K562 (cell line): ENCODE measurements at regions not wholly inside any gene's neighbourhood (a gene's known extent, or its start where the extent isn't known, plus 50 kb on each side); places are given as distances from the start of the nearest gene placed in this dataset.

Experiments
- ATAC-seq: fragments of 200-7000 bp; cut with Tn5 transposase; 3 replicates; pipeline ENCODE4 v1.9.1; 2020; ENCODE audit warnings: moderate library complexity
- BruUV-seq: library from RNA; stranded (reverse); fragments of 400-500 nt; replicated peaks from 2 replicates; lab custom pipeline; 2021; lab: Mats Ljungman, UMichigan
- CTCF ChIA-PET: fragments of 300-600 bp; formaldehyde crosslinking; extraction: SDS; loops from one replicate; lab custom pipeline; 2021; ENCODE audit warnings: low intra/inter-chr PET ratio; lab: Yijun Ruan, JAX
- POLR2A ChIA-PET: fragments of 300-600, 350-650 bp; sonication (Branson Sonifier 250); formaldehyde crosslinking; extraction: SDS; loops from one replicate; lab custom pipeline; 2021; ENCODE audit warnings: antibody characterized with exemption, inconsistent platforms; lab: Yijun Ruan, JAX
- DNase-seq, 4 experiments: peaks; one replicate each; pipeline versions ENCODE4 v3.0.0 to v3.0.0-alpha.2; 2011 to 2018; ENCODE audit warnings: low spot score in 3 of 4, mixed read lengths in 3 of 4; ENCODE audit errors: extremely low read depth in 1 of 4
- FAIRE-seq: peaks from 2 replicates; lab custom pipeline; 2011; peaks lifted over from hg19 to GRCh38; lab: Jason Lieb, UNC
- H2AFZ ChIP-seq: 2 replicates; pipeline ENCODE4 v1.6.0; 2011; ENCODE audit warnings: low read depth, low read length, control low read depth, inconsistent platforms
- H3K27ac ChIP-seq: fragments of 200-600 bp; 3 replicates; pipeline ENCODE4 v1.8.0; 2011; ENCODE audit warnings: low read depth, mild to moderate bottlenecking, control low read depth, inconsistent platforms, low read length, moderate library complexity, mixed read lengths; ENCODE audit errors: extremely low read depth
- H3K27me3 ChIP-seq, 2 experiments: fragments of 300-600 bp in 1 of 2; 2 replicates in 1 of 2; 3 replicates in 1 of 2; pipeline versions ENCODE4 v1.6.0 to v1.8.0; 2011; ENCODE audit warnings: inconsistent platforms in 2 of 2, low read length in 2 of 2, mild to moderate bottlenecking in 1 of 2, mixed read lengths in 1 of 2, moderate library complexity in 1 of 2; ENCODE audit not compliant: control insufficient read depth in 2 of 2, insufficient read depth in 2 of 2
- H3K36me3 ChIP-seq: fragments of 300-600 bp; 3 replicates; pipeline ENCODE4 v1.8.0; 2011; ENCODE audit warnings: mild to moderate bottlenecking, low read length, inconsistent platforms; ENCODE audit not compliant: control insufficient read depth, insufficient read depth
- H3K4me1 ChIP-seq, 2 experiments: fragments of 200-600 bp in 1 of 2; replicated peaks in 1 of 2; 2 replicates in 1 of 2; 3 replicates in 1 of 2; pipeline versions ENCODE4 v1.5.1 to v1.8.0; 2011; ENCODE audit warnings: inconsistent platforms in 2 of 2, low read length in 2 of 2, mild to moderate bottlenecking in 1 of 2, mixed read lengths in 1 of 2, moderate library complexity in 1 of 2; ENCODE audit not compliant: control insufficient read depth in 2 of 2, insufficient read depth in 2 of 2
- H3K4me2 ChIP-seq: 2 replicates; pipeline ENCODE4 v1.6.1; 2011; ENCODE audit warnings: low read length, control low read depth, inconsistent platforms, mixed read lengths; ENCODE audit not compliant: insufficient read depth
- H3K4me3 ChIP-seq: fragments of 200-600 bp; sonication (generic), shearing (Covaris generic); 2 replicates; pipeline ENCODE4 v1.5.1; 2016; ENCODE audit warnings: control low read depth, inconsistent platforms
- H3K79me2 ChIP-seq: fragments of 200-600 bp; 3 replicates; pipeline ENCODE4 v1.8.0; 2011; ENCODE audit warnings: low read length, inconsistent platforms; ENCODE audit not compliant: control insufficient read depth, insufficient read depth
- H3K9ac ChIP-seq, 2 experiments: 2 replicates each; pipeline versions ENCODE4 v1.6.0 to v1.6.1; 2011; ENCODE audit warnings: low read depth in 2 of 2, low read length in 2 of 2, control low read depth in 1 of 2, inconsistent platforms in 1 of 2, mild to moderate bottlenecking in 1 of 2, mixed read lengths in 1 of 2; ENCODE audit not compliant: insufficient read depth in 1 of 2
- H3K9me1 ChIP-seq: one replicate; pipeline ENCODE4 v1.6.0; 2011; ENCODE audit warnings: inconsistent platforms, mild to moderate bottlenecking, low read length, moderate library complexity; ENCODE audit not compliant: control insufficient read depth, insufficient read depth
- H3K9me3 ChIP-seq: replicated peaks from 2 replicates; pipeline ENCODE4 v1.5.1; 2011; ENCODE audit warnings: low read depth, low read length, inconsistent platforms; ENCODE audit not compliant: control insufficient read depth, insufficient read depth
- H4K20me1 ChIP-seq: replicated peaks from 2 replicates; pipeline ENCODE4 v1.6.1; 2011; ENCODE audit warnings: low read length, inconsistent platforms, mixed read lengths; ENCODE audit not compliant: control insufficient read depth, insufficient read depth
- BRF1 ChIP-seq: IDR thresholded peaks from 3 replicates; pipeline ENCODE4 v1.6.1; 2011; ENCODE audit warnings: borderline replicate concordance, mild to moderate bottlenecking; ENCODE audit not compliant: insufficient read length; ENCODE audit errors: extremely low read depth
- CBFA2T2 ChIP-seq: fragments of 450-650 bp; conservative IDR thresholded peaks from 2 replicates; pipeline ENCODE4 v1.6.1; 2017; ENCODE audit warnings: mild to moderate bottlenecking
- CHD2 ChIP-seq: IDR thresholded peaks from 2 replicates; pipeline ENCODE4 v1.6.1; 2011; ENCODE audit warnings: low read depth, low read length
- FOSL1 ChIP-seq: fragments of 200-800 bp; sonication (Bioruptor generic); conservative IDR thresholded peaks from 2 replicates; pipeline ENCODE4 v1.6.1; 2016; ENCODE audit warnings: missing genetic modification characterization, missing compliant biosample characterization
- FOXM1 ChIP-seq, 2 experiments: fragments of 450-650 bp in 1 of 2; sonication (generic) in 1 of 2; formaldehyde crosslinking in 1 of 2; IDR thresholded peaks; 2 replicates each; pipeline versions ENCODE4 v1.6.1 to v1.9.0; 2017 to 2022; ENCODE audit warnings: low read depth in 2 of 2, mild to moderate bottlenecking in 2 of 2, missing genetic modification reagents in 1 of 2, moderate library complexity in 1 of 2
- HMGXB4 ChIP-seq: sonication (generic); formaldehyde crosslinking; IDR thresholded peaks from 2 replicates; pipeline ENCODE4 v1.8.1; 2023; ENCODE audit warnings: mild to moderate bottlenecking, missing genetic modification reagents
- HNRNPUL1 ChIP-seq: fragments of 200-400 bp; formaldehyde crosslinking; IDR thresholded peaks from 2 replicates; pipeline ENCODE4 v1.6.1; 2017; ENCODE audit warnings: low read length
- MED1 ChIP-seq: sonication (generic); formaldehyde crosslinking; IDR thresholded peaks from 2 replicates; pipeline ENCODE4 v1.8.1; 2023; ENCODE audit warnings: missing genetic modification reagents, borderline replicate concordance
- PCBP2 ChIP-seq: fragments of 200-400 bp; formaldehyde crosslinking; IDR thresholded peaks from 2 replicates; pipeline ENCODE4 v1.6.1; 2018; ENCODE audit warnings: low read length, low read depth, mild to moderate bottlenecking, moderate library complexity; ENCODE audit not compliant: poor library complexity, severe bottlenecking
- TARDBP ChIP-seq: fragments of 450-650 bp; IDR thresholded peaks from 2 replicates; pipeline ENCODE4 v1.6.1; 2016
- ZBTB34 ChIP-seq: fragments of 250-450 bp; sonication (Bioruptor Pico); IDR thresholded peaks from 2 replicates; pipeline ENCODE4 v1.8.0; 2021; ENCODE audit warnings: mild to moderate bottlenecking, moderate library complexity
- ZNF41 ChIP-seq: fragments of 250-450 bp; sonication (Bioruptor Pico); conservative IDR thresholded peaks from 2 replicates; pipeline ENCODE4 v1.4.0; 2020; ENCODE audit warnings: mild to moderate bottlenecking
- WGBS: fragments of 100-300 bp; shearing (Covaris generic); methylation state at CpG from one replicate; pipeline ENCODE4 v1.1.6; 2016; ENCODE audit warnings: low coverage, mixed read lengths; ENCODE audit not compliant: insufficient coverage; ENCODE audit errors: missing lambda C conversion rate; 5-methylcytosine and 5-hydroxymethylcytosine counted together
- in situ Hi-C: fragments of 300-500 bp; cut with MboI; formaldehyde crosslinking; loops from 4 replicates; pipeline ENCODE4 v1.15.0; 2018; ENCODE audit warnings: inconsistent platforms, mixed read lengths
- intact Hi-C: fragments of 100-400 bp; cut with micrococcal nuclease; formaldehyde crosslinking; loops from 2 replicates; pipeline ENCODE4 v1.14.2; 2022
- TF ChIP-seq, protein P1 (sequence below): fragments of 250-450 bp; sonication (Bioruptor Pico); IDR thresholded peaks from 2 replicates; pipeline ENCODE4 v1.5.0; 2021; ENCODE audit warnings: mild to moderate bottlenecking, moderate library complexity

DNA sequence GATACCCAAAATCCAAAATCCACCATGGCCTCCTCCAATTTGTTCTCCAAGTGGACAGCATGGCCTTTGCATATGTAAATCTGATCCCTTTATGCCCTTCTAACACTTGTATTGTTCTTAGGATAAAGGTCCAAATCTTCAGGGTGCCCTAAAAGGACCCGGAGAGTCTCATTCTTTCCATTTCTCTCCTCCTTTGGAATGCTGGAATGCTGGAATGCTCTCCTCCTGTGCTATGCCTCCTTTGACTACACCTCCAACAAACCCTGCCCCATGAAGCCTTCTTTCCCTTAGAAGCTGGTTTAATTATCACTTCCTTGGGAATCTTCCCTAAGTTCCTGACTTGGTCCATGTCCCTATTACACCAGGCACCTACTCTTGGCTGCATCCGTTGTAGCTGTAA is 484.8 kb upstream of the RUNX1 start:
- Histone ChIP-seq H4K20me1 (no peaks in the 10 kb centered on the region), H3K9me1 (no peaks in the 10 kb centered on the region), H3K27me3 (peaks cover 0 to under 1% of the 10 kb centered on the region in 2 experiments; a peak in 2 of 5 replicates), H3K4me2 (no peak overlapping the region), H3K9ac (no peak overlapping the region), H3K9me3 (no peaks in the 10 kb centered on the region; the same call in 1 of the 2 replicates), H3K36me3 (no peaks in the 10 kb centered on the region), H3K79me2 (no peaks in the 10 kb centered on the region), H3K4me3 (no peak overlapping the region), H2AFZ (no peak overlapping the region), H3K27ac (no peak overlapping the region), H3K4me1 (peaks cover under 1 to 6% of the 10 kb centered on the region in 2 experiments; a peak in 3 of 5 replicates)
- POLR2A ChIA-PET: interaction anchor here (1.6 kb wide), 1 partner anchor 15 kb away, joined by 4 read pairs; no protein-coding TSS in a partner anchor
- TF ChIP-seq TARDBP (no peak), BRF1 (no peak), CBFA2T2 (no peak), PCBP2 (no peak), ZBTB34 (no peak), MED1 (no peak), ZNF41 (CRISPR knock-in tag) (no peak), HNRNPUL1 (no peak), CHD2 (no peak), FOSL1 (tag) (no peak), HMGXB4 (CRISPR knock-in tag) (no peak), FOXM1 (IDR thresholded peaks at IDR 0.05; ENCODE audit: low read depth) (no peak), FOXM1 (CRISPR knock-in tag; IDR thresholded peaks at IDR 0.05; ENCODE audit: low read depth) (no peak)
- TF ChIP-seq, protein P1, sequence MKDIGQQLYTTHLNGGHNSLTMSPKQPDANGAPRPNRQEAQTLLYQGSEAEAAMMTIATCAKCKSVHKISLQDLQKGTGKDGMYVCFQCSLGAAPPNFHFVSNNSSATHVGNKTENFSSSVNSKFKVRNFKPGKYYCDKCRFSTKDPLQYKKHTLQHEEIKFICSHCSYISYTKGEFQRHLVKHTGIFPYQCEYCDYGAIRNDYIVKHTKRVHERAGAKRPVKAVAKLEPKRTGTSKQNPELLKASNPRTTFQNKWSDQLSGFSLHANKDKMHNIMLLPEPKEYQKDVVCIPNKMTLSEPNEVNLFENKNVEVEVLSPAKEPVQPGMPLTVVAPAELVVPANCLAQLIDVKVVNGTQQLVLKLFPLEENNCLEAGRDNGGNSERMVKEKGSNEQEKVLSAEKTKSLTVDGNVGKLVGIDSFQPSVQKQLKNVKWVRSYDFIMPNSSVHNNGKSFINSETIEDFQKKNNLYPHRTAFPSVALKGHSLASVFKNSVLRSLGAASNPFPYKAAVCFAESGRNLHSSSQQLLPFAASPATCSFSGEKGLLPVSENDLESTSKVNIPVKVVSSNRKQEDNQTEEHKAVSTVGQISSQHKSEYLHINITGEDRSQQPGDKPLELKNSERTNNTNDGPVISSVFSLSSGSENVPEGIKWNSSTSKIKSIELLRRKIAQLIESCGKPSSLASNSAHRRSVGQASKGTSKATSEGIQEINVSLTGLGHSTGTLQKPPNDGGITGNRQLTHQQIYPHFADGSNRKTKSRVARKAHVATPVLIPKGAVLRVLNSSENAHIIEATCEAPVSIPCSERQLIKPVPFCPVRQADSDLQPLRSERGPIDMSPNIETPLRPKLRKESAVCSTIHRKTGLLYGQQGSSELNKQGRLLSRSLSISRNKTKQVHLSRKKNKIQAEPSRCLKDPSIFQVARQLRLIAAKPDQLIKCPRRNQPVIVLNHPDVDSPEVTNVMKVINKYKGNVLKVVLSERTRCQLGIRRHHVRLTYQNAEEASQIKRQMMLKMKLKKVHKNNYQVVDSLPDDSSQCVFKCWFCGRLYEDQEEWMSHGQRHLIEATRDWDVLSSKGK: no peak
- CTCF ChIA-PET: no interaction called here
- no TSS peak for BruUV-seq
- in situ Hi-C loops: no loop called here
- FAIRE-seq: no peak
- WGBS: 12% methylated on average over 2 of the region's 2 CpGs
- ATAC-seq: no peak
- DNase-seq: no peak
- intact Hi-C loops: no loop called here
